Activated CD8-positive, alpha-beta memory T cell treated with anti-CD3 and anti-CD28 coated beads, Interleukin-2, amount 50 U/mL, for 4 hours (primary cell): ENCODE measurements at regions not wholly inside any gene's neighbourhood (a gene's known extent, or its start where the extent isn't known, plus 50 kb on each side); places are given as distances from the start of the nearest gene placed in this dataset.

Experiments
- DNase-seq: peaks from one replicate; pipeline ENCODE4 v3.0.0-alpha.2; 2020

GRCh38 chr12:30827101-30828066 is 72.6 kb upstream of the CAPRIN2 start:
- DNase-seq = no peak

GRCh38 chr12:30826276-30826675 is 71.5 kb upstream of the CAPRIN2 start:
- no peak for DNase-seq

- DNase-seq = no peak
Measured at GRCh38 chr12:30825341-30825740, 70.6 kb upstream of the CAPRIN2 start.

GRCh38 chr12:30824311-30824710 is 69.6 kb upstream of the CAPRIN2 start:
- no peak for DNase-seq

GRCh38 chr12:30823764-30824163 is 69.0 kb upstream of the CAPRIN2 start:
- DNase-seq = no peak

- peak; percentile 43 for DNase-seq
Measured at GRCh38 chr12:30823156-30823699, 68.5 kb upstream of the CAPRIN2 start.

- peak; percentile 34 for DNase-seq
Measured at GRCh38 chr12:30822385-30823155, 67.8 kb upstream of the CAPRIN2 start.

- DNase-seq = no peak
Measured at GRCh38 chr12:30820406-30820946, 65.7 kb upstream of the CAPRIN2 start.

GRCh38 chr12:30818562-30818961 is 63.8 kb upstream of the CAPRIN2 start:
- no peak for DNase-seq

- DNase-seq = no peak
Measured at GRCh38 chr12:30816742-30817465, 62.2 kb upstream of the CAPRIN2 start.

GRCh38 chr12:30814295-30814655 is 59.5 kb upstream of the CAPRIN2 start:
- no peak for DNase-seq

GRCh38 chr12:30813525-30814294 is 59.0 kb upstream of the CAPRIN2 start:
- DNase-seq = no peak

GRCh38 chr12:30811966-30812365 is 57.2 kb upstream of the CAPRIN2 start:
- no peak for DNase-seq

GRCh38 chr12:30810918-30811317 is 56.2 kb upstream of the CAPRIN2 start:
- DNase-seq = no peak

- DNase-seq = no peak
Measured at GRCh38 chr12:30807695-30808034, 52.9 kb upstream of the CAPRIN2 start.

GRCh38 chr12:30806989-30807694 is 52.4 kb upstream of the CAPRIN2 start:
- no peak for DNase-seq

GRCh38 chr12:30805959-30806358 is 51.2 kb upstream of the CAPRIN2 start:
- no peak for DNase-seq
